CD4-positive, alpha-beta memory T cell (primary cell): ENCODE measurements at regions not wholly inside any gene's neighbourhood (a gene's known extent, or its start where the extent isn't known, plus 50 kb on each side); places are given as distances from the start of the nearest gene placed in this dataset.

Experiments used
- CTCF ChIA-PET: fragments of 350-600 bp; sonication (Branson Sonifier 250); formaldehyde crosslinking; loops from one replicate; lab custom pipeline; 2021; ENCODE audit warnings: inconsistent platforms; ENCODE audit not compliant: partially characterized antibody; lab: Charles Lee
- POLR2A ChIA-PET: fragments of 350-600 bp; sonication (Branson Sonifier 250); formaldehyde crosslinking; loops from one replicate; lab custom pipeline; 2021; ENCODE audit not compliant: partially characterized antibody; lab: Charles Lee
- DNase-seq, 5 donors: peaks; one replicate each; pipeline versions ENCODE4 v3.0.0 to v3.0.0-alpha.2; 2020 to 2022; ENCODE audit warnings: mixed read lengths in 1 of 5
- H3K27ac ChIP-seq: one replicate; pipeline ENCODE4 v1.7.0; 2013; ENCODE audit warnings: low read depth, low read length
- H3K27me3 ChIP-seq: 2 replicates; pipeline ENCODE4 v1.7.0; 2013; ENCODE audit warnings: mild to moderate bottlenecking, low read length, moderate library complexity; ENCODE audit not compliant: insufficient read depth
- H3K36me3 ChIP-seq: 2 replicates; pipeline ENCODE4 v1.7.0; 2013; ENCODE audit warnings: mild to moderate bottlenecking, low read length, moderate library complexity; ENCODE audit not compliant: insufficient read depth
- H3K4me1 ChIP-seq: 2 replicates; pipeline ENCODE4 v1.7.0; 2013; ENCODE audit warnings: mild to moderate bottlenecking, low read length, moderate library complexity; ENCODE audit not compliant: insufficient read depth
- H3K4me3 ChIP-seq, 2 donors: one replicate each; pipeline ENCODE4 v1.7.0; 2013; ENCODE audit warnings: low read length in 2 of 2, mild to moderate bottlenecking in 1 of 2
- H3K9me3 ChIP-seq, 2 donors: one replicate each; pipeline ENCODE4 v1.7.0; 2013; ENCODE audit warnings: low read length in 2 of 2, control low read depth in 1 of 2; ENCODE audit not compliant: control insufficient read depth in 1 of 2
- H3K27ac Mint-ChIP-seq, 7 donors: one replicate each; pipeline ENCODE4 v1.8.0; 2020 to 2021; ENCODE audit warnings: mixed read lengths in 7 of 7, mild to moderate bottlenecking in 6 of 7, inconsistent platforms in 3 of 7, moderate library complexity in 3 of 7
- H3K27me3 Mint-ChIP-seq, 2 donors: one replicate each; pipeline ENCODE4 v1.8.0; 2020 to 2021; ENCODE audit warnings: mixed read lengths in 2 of 2
- H3K36me3 Mint-ChIP-seq, 2 donors: one replicate each; pipeline ENCODE4 v1.8.0; 2020 to 2021; ENCODE audit warnings: mixed read lengths in 2 of 2, inconsistent platforms in 1 of 2, mild to moderate bottlenecking in 1 of 2
- H3K4me1 Mint-ChIP-seq, 4 donors: one replicate each; pipeline ENCODE4 v1.8.0; 2020 to 2021; ENCODE audit warnings: mixed read lengths in 4 of 4, mild to moderate bottlenecking in 1 of 4
- H3K4me3 Mint-ChIP-seq, 8 donors: one replicate each; pipeline ENCODE4 v1.8.0; 2020 to 2021; ENCODE audit warnings: mixed read lengths in 8 of 8, mild to moderate bottlenecking in 7 of 8, moderate library complexity in 6 of 8, inconsistent platforms in 3 of 8
- H3K9me3 Mint-ChIP-seq, 8 donors: one replicate each; pipeline ENCODE4 v1.8.0; 2020 to 2021; ENCODE audit warnings: mixed read lengths in 8 of 8, mild to moderate bottlenecking in 5 of 8, inconsistent platforms in 3 of 8, moderate library complexity in 1 of 8
- intact Hi-C: fragments of 100-400 bp; cut with micrococcal nuclease; formaldehyde crosslinking; loops from one replicate; pipeline ENCODE4 v1.15.1; 2023

DNA sequence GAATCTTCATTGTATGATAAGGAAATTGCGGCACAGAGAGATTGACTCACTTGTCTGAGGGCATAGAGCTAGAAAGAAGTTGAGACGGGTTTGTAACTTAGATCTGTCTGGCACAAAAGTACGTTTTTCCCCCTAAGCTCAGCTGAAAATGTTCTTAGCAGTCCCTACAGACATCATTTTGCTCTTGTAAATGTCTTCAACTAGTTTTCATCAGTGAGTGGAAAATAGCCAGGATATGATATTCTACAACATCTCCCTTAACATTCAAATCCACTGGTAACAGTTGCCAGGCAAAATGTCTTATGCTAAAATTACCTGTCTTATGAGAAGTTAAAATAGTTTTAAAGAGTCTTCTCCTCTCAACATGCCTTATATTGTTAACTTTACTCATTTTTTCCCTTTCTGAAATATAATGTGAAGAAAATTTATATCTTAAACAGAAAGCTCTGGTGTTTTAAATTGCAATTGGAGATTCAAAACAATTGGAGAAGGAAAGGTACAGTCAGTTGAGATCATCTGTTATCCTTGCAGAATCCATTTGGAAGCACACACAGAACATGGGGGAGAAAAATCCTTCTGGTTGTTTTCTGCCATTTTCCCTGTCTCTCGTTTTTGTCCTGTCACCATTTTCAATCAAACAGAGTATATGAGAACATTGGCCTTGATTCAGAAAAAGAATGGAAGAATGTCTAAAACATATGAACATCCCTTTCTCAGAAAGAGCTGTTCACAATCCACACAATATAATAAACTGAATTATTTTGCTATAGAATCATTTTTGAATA lies 255.0 kb downstream of the TRIB2 start:
- no peak overlapping the region for H3K27ac Mint-ChIP-seq
- ChIA-PET CTCF (no interaction called here), POLR2A (no interaction called here)
- H3K36me3 Mint-ChIP-seq = no peaks in the 10 kb centered on the region
- peaks cover 1 to 6% of the 10 kb centered on the region in 2 donors for H3K27me3 Mint-ChIP-seq
- H3K4me3 Mint-ChIP-seq = no peak overlapping the region
- Histone ChIP-seq H3K4me1 (peaks cover 7% of the 10 kb centered on the region), H3K27me3 (no peaks in the 10 kb centered on the region), H3K9me3 (no peaks in the 10 kb centered on the region), H3K27ac (no peak overlapping the region), H3K4me3 (no peak overlapping the region), H3K36me3 (no peaks in the 10 kb centered on the region)
- intact Hi-C loops = no loop called here
- H3K4me1 Mint-ChIP-seq = peaks cover 1 to 12% (median 8%) of the 10 kb centered on the region in 4 donors
- H3K9me3 Mint-ChIP-seq = peaks cover 0 to 7% (median 0%) of the 10 kb centered on the region in 8 donors
- DNase-seq = no peak

DNA sequence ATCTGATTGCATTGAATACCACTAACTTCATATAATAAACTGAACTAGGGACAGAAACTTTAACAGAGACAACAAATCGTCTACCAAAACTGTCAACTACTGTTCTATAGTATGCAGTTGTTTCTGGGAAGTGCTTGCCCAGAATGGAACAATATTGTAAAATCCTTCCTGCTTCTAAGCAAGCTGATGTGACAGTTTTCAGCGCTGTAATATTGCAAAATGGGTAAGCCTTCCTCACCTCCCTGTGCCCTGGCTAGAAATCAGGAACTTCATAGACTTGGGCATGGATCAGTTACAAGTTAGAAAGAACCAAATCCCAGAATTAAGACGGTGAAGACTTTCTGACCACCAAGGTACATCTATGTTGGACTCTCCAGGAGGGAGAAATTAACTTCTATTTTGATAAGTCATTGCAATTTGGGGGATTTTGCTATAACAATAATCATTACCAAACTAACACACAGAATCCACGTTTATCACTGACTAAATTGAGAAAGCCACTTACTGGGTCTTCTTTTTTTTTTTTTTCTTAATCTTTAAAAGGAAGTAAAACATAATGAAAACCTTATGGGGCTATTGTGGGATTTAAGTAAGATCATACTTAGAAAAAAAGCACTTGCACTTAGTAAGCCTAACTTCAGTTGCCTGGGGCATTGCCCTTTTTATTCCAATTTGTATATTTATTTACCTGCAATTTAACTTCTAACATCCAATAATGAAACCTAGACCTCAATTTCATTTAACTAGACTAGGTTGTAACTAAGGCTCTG lies 261.5 kb downstream of the TRIB2 start:
- intact Hi-C loops = no loop called here
- no peaks in the 10 kb centered on the region for H3K36me3 Mint-ChIP-seq
- H3K27ac Mint-ChIP-seq = no peak overlapping the region
- H3K4me3 ChIP-seq = no peak overlapping the region
- no peaks in the 10 kb centered on the region for H3K4me1 ChIP-seq
- H3K9me3 Mint-ChIP-seq = peaks cover 0 to 5% (median 0%) of the 10 kb centered on the region in 8 donors
- peaks cover 1 to 5% of the 10 kb centered on the region in 2 donors for H3K27me3 Mint-ChIP-seq
- DNase-seq = no peak
- H3K4me1 Mint-ChIP-seq = no peaks in the 10 kb centered on the region
- no peaks in the 10 kb centered on the region for H3K36me3 ChIP-seq
- H3K9me3 ChIP-seq = no peaks in the 10 kb centered on the region
- CTCF ChIA-PET = no interaction called here
- H3K4me3 Mint-ChIP-seq = no peak overlapping the region
- H3K27ac ChIP-seq = no peak overlapping the region
- POLR2A ChIA-PET = no interaction called here
- H3K27me3 ChIP-seq = no peaks in the 10 kb centered on the region

DNA sequence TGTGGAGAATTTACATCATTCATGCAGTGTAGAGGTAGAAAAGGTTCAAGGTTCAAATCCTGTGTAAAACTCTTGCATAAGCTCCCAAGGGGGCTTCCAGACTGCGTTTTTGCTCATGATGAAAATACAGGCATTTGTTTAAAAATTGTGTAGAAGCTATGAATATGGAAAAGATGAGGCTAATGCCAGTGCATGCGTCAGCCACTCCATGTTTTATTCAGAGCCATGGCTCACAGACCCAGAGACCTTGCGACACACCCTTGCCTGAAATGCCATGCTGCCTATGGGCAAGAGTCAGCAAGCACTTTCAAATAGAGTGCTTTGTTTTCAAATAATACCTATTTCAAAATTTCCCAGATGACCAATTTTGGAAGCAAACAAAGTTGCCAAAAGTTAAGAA lies 262.3 kb downstream of the TRIB2 start:
- intact Hi-C loops = no loop called here
- no peak overlapping the region for H3K27ac ChIP-seq
- H3K9me3 ChIP-seq = no peaks in the 10 kb centered on the region
- Mint-ChIP-seq H3K27me3 (peaks cover 0 to 5% of the 10 kb centered on the region in 2 donors), H3K9me3 (peaks cover 0 to 1% (median 0%) of the 10 kb centered on the region in 8 donors), H3K4me3 (no peak overlapping the region), H3K27ac (no peak overlapping the region), H3K4me1 (no peaks in the 10 kb centered on the region), H3K36me3 (no peaks in the 10 kb centered on the region)
- POLR2A ChIA-PET = no interaction called here
- H3K27me3 ChIP-seq = no peaks in the 10 kb centered on the region
- no peaks in the 10 kb centered on the region for H3K4me1 ChIP-seq
- no peak for DNase-seq
- H3K4me3 ChIP-seq = no peak overlapping the region
- no peaks in the 10 kb centered on the region for H3K36me3 ChIP-seq
- CTCF ChIA-PET = no interaction called here

DNA sequence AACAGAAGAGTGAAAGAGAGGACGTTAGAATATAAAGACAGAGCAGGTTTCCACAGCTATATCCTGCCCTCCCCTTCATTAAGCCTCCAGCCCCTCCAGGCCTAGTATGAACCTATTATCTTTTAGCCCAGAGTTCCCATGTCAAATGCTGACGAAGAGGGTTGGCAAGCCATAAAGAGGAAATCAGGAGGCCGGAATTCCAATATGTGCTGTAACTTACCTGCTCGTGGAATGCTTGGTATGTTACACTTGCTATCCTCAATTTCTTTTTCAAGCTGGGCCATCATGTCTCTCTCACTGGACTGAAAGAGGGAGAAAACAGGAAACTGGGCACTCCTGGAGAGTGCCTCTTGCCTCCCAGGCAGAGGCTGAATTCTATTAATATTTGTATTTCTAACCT lies 264.1 kb downstream of the TRIB2 start:
- H3K27me3 Mint-ChIP-seq = peaks cover 0 to 5% of the 10 kb centered on the region in 2 donors
- intact Hi-C loops = no loop called here
- H3K27ac Mint-ChIP-seq = no peak overlapping the region
- CTCF ChIA-PET = interaction anchor here (1.4 kb wide), 1 partner anchor 27 kb away, joined by 3 read pairs; no protein-coding TSS in a partner anchor
- Histone ChIP-seq H3K4me1 (no peaks in the 10 kb centered on the region), H3K27me3 (no peaks in the 10 kb centered on the region), H3K36me3 (no peaks in the 10 kb centered on the region), H3K27ac (no peak overlapping the region), H3K9me3 (no peaks in the 10 kb centered on the region), H3K4me3 (no peak overlapping the region)
- DNase-seq = no peak
- POLR2A ChIA-PET = no interaction called here
- no peaks in the 10 kb centered on the region for H3K9me3 Mint-ChIP-seq
- H3K4me1 Mint-ChIP-seq = no peaks in the 10 kb centered on the region
- H3K4me3 Mint-ChIP-seq = no peak overlapping the region
- H3K36me3 Mint-ChIP-seq = no peaks in the 10 kb centered on the region

DNA sequence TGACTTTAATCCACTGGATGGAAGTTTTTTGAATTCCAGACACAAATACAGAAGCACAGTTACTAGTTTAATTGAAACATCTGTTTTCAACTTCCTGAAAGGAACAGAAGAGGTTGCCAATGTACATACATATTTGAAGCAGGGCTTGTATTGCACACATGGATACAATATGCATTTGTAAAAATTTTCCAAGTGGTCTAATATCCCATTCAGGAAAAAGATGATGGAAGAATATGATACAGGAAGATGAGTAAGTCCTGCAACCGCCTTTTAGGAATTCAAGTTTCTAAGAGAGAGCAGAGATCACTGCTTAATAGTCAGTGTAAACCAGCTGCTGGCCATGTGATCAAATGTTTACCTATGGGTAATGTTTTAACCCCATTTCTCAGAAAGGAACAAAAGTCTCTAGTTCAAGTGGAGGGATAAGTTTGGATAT lies 265.4 kb downstream of the TRIB2 start:
- Histone ChIP-seq H3K4me3 (no peak overlapping the region), H3K27ac (no peak overlapping the region), H3K4me1 (peaks cover 2% of the 10 kb centered on the region), H3K36me3 (no peaks in the 10 kb centered on the region), H3K27me3 (no peaks in the 10 kb centered on the region), H3K9me3 (no peaks in the 10 kb centered on the region)
- no peak for DNase-seq
- Mint-ChIP-seq H3K36me3 (no peaks in the 10 kb centered on the region), H3K4me3 (no peak overlapping the region), H3K4me1 (peaks cover 0 to 2% (median 1%) of the 10 kb centered on the region in 4 donors), H3K27ac (no peak overlapping the region), H3K9me3 (no peaks in the 10 kb centered on the region), H3K27me3 (peaks cover 0 to 3% of the 10 kb centered on the region in 2 donors)
- ChIA-PET CTCF (interaction anchor here (1.4 kb wide), 1 partner anchor 25 kb away, joined by 3 read pairs; no protein-coding TSS in a partner anchor), POLR2A (no interaction called here)
- intact Hi-C loops = no loop called here

DNA sequence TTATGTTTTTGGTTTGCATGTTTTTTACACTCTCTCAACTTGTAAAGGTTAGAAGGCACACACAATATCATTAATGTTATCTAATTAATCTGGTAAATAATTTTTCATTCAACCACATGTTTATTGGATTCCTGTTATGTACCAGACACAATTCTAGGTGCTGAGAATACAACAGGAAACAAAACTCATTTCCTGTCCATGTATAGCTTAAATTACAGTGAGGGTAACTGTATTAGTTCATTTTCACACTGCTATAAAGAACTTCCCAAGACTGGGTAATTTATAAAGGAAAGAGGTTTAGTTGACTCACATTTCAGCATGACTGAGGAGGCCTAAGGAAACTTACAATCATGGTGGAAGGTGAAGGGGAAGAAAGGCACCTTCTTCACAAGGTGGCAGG lies 270.5 kb downstream of the TRIB2 start:
- Histone ChIP-seq H3K9me3 (no peaks in the 10 kb centered on the region), H3K4me3 (no peak overlapping the region), H3K4me1 (peaks cover 9% of the 10 kb centered on the region), H3K27me3 (no peaks in the 10 kb centered on the region), H3K36me3 (no peaks in the 10 kb centered on the region), H3K27ac (no peak overlapping the region)
- Mint-ChIP-seq H3K27me3 (no peaks in the 10 kb centered on the region), H3K4me1 (peaks cover 5 to 10% (median 8%) of the 10 kb centered on the region in 4 donors), H3K9me3 (no peaks in the 10 kb centered on the region), H3K36me3 (no peaks in the 10 kb centered on the region), H3K27ac (peak overlapping the region in 2 of 7 donors; percentile 19 to 38), H3K4me3 (peak overlapping the region in 3 of 8 donors; percentile 4 to 69 (median 49))
- intact Hi-C loops = no loop called here
- ChIA-PET POLR2A (no interaction called here), CTCF (interaction anchor here (2.0 kb wide), 1 partner anchor 20 kb away, joined by 11 read pairs; no protein-coding TSS in a partner anchor)
- no peak for DNase-seq

DNA sequence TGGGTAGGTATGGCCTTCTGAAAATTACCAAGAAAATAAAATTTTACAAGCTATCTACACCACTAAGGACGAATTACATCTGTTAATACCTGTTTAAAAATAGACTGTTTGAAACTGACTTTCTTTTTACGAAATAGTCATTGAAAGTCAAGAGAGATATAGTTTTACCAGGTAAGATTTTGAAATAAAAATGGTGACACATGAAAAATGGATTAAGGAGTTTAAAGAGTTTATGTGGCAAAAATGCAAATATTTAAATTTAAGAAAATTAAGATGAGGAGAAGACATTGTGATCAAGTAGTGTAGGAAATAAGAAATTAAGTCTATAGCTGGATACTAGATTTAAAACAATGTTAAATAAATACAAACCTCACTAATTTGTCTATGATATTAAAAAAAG lies 271.5 kb downstream of the TRIB2 start:
- no peaks in the 10 kb centered on the region for H3K9me3 Mint-ChIP-seq
- Histone ChIP-seq H3K36me3 (no peaks in the 10 kb centered on the region), H3K9me3 (no peaks in the 10 kb centered on the region), H3K4me3 (no peak overlapping the region), H3K27me3 (no peaks in the 10 kb centered on the region), H3K27ac (no peak overlapping the region), H3K4me1 (peaks cover 9% of the 10 kb centered on the region)
- intact Hi-C loops = no loop called here
- ChIA-PET POLR2A (no interaction called here), CTCF (interaction anchor here (2.0 kb wide), 1 partner anchor 18 kb away, joined by 11 read pairs; no protein-coding TSS in a partner anchor)
- peaks cover 5 to 10% (median 8%) of the 10 kb centered on the region in 4 donors for H3K4me1 Mint-ChIP-seq
- H3K36me3 Mint-ChIP-seq = no peaks in the 10 kb centered on the region
- H3K27me3 Mint-ChIP-seq = no peaks in the 10 kb centered on the region
- DNase-seq = no peak
- no peak overlapping the region for H3K27ac Mint-ChIP-seq
- H3K4me3 Mint-ChIP-seq = no peak overlapping the region
